K562 (cell line): ENCODE measurements at regions not wholly inside any gene's neighbourhood (a gene's known extent, or its start where the extent isn't known, plus 50 kb on each side); places are given as distances from the start of the nearest gene placed in this dataset.

Source experiments
- ATAC-seq: fragments of 200-7000 bp; cut with Tn5 transposase; 3 replicates; pipeline ENCODE4 v1.9.1; 2020; ENCODE audit warnings: moderate library complexity
- BruUV-seq: library from RNA; stranded (reverse); fragments of 400-500 nt; replicated peaks from 2 replicates; lab custom pipeline; 2021; lab: Mats Ljungman, UMichigan
- CTCF ChIA-PET: fragments of 300-600 bp; formaldehyde crosslinking; extraction: SDS; loops from one replicate; lab custom pipeline; 2021; ENCODE audit warnings: low intra/inter-chr PET ratio; lab: Yijun Ruan, JAX
- POLR2A ChIA-PET: fragments of 300-600, 350-650 bp; sonication (Branson Sonifier 250); formaldehyde crosslinking; extraction: SDS; loops from one replicate; lab custom pipeline; 2021; ENCODE audit warnings: antibody characterized with exemption, inconsistent platforms; lab: Yijun Ruan, JAX
- DNase-seq, 4 experiments: peaks; one replicate each; pipeline versions ENCODE4 v3.0.0 to v3.0.0-alpha.2; 2011 to 2018; ENCODE audit warnings: low spot score in 3 of 4, mixed read lengths in 3 of 4; ENCODE audit errors: extremely low read depth in 1 of 4
- FAIRE-seq: peaks from 2 replicates; lab custom pipeline; 2011; peaks lifted over from hg19 to GRCh38; lab: Jason Lieb, UNC
- H2AFZ ChIP-seq: 2 replicates; pipeline ENCODE4 v1.6.0; 2011; ENCODE audit warnings: low read depth, low read length, control low read depth, inconsistent platforms
- H3K27ac ChIP-seq: fragments of 200-600 bp; 3 replicates; pipeline ENCODE4 v1.8.0; 2011; ENCODE audit warnings: low read depth, mild to moderate bottlenecking, control low read depth, inconsistent platforms, low read length, moderate library complexity, mixed read lengths; ENCODE audit errors: extremely low read depth
- H3K27me3 ChIP-seq, 2 experiments: fragments of 300-600 bp in 1 of 2; 2 replicates in 1 of 2; 3 replicates in 1 of 2; pipeline versions ENCODE4 v1.6.0 to v1.8.0; 2011; ENCODE audit warnings: inconsistent platforms in 2 of 2, low read length in 2 of 2, mild to moderate bottlenecking in 1 of 2, mixed read lengths in 1 of 2, moderate library complexity in 1 of 2; ENCODE audit not compliant: control insufficient read depth in 2 of 2, insufficient read depth in 2 of 2
- H3K36me3 ChIP-seq: fragments of 300-600 bp; 3 replicates; pipeline ENCODE4 v1.8.0; 2011; ENCODE audit warnings: mild to moderate bottlenecking, low read length, inconsistent platforms; ENCODE audit not compliant: control insufficient read depth, insufficient read depth
- H3K4me1 ChIP-seq, 2 experiments: fragments of 200-600 bp in 1 of 2; replicated peaks in 1 of 2; 2 replicates in 1 of 2; 3 replicates in 1 of 2; pipeline versions ENCODE4 v1.5.1 to v1.8.0; 2011; ENCODE audit warnings: inconsistent platforms in 2 of 2, low read length in 2 of 2, mild to moderate bottlenecking in 1 of 2, mixed read lengths in 1 of 2, moderate library complexity in 1 of 2; ENCODE audit not compliant: control insufficient read depth in 2 of 2, insufficient read depth in 2 of 2
- H3K4me2 ChIP-seq: 2 replicates; pipeline ENCODE4 v1.6.1; 2011; ENCODE audit warnings: low read length, control low read depth, inconsistent platforms, mixed read lengths; ENCODE audit not compliant: insufficient read depth
- H3K4me3 ChIP-seq: fragments of 200-600 bp; sonication (generic), shearing (Covaris generic); 2 replicates; pipeline ENCODE4 v1.5.1; 2016; ENCODE audit warnings: control low read depth, inconsistent platforms
- H3K79me2 ChIP-seq: fragments of 200-600 bp; 3 replicates; pipeline ENCODE4 v1.8.0; 2011; ENCODE audit warnings: low read length, inconsistent platforms; ENCODE audit not compliant: control insufficient read depth, insufficient read depth
- H3K9ac ChIP-seq, 2 experiments: 2 replicates each; pipeline versions ENCODE4 v1.6.0 to v1.6.1; 2011; ENCODE audit warnings: low read depth in 2 of 2, low read length in 2 of 2, control low read depth in 1 of 2, inconsistent platforms in 1 of 2, mild to moderate bottlenecking in 1 of 2, mixed read lengths in 1 of 2; ENCODE audit not compliant: insufficient read depth in 1 of 2
- H3K9me1 ChIP-seq: one replicate; pipeline ENCODE4 v1.6.0; 2011; ENCODE audit warnings: inconsistent platforms, mild to moderate bottlenecking, low read length, moderate library complexity; ENCODE audit not compliant: control insufficient read depth, insufficient read depth
- H3K9me3 ChIP-seq: replicated peaks from 2 replicates; pipeline ENCODE4 v1.5.1; 2011; ENCODE audit warnings: low read depth, low read length, inconsistent platforms; ENCODE audit not compliant: control insufficient read depth, insufficient read depth
- H4K20me1 ChIP-seq: replicated peaks from 2 replicates; pipeline ENCODE4 v1.6.1; 2011; ENCODE audit warnings: low read length, inconsistent platforms, mixed read lengths; ENCODE audit not compliant: control insufficient read depth, insufficient read depth
- CBX8 ChIP-seq: fragments of 200-600 bp; sonication (generic); IDR thresholded peaks from 2 replicates; pipeline ENCODE4 v1.6.1; 2012; ENCODE audit warnings: borderline replicate concordance, mixed run types, low read depth, mild to moderate bottlenecking, moderate library complexity, mixed read lengths, low read length, control low read depth, inconsistent platforms; ENCODE audit not compliant: poor library complexity, severe bottlenecking; ENCODE audit errors: extremely low read depth
- CREBBP ChIP-seq: IDR thresholded peaks from one replicate; pipeline ENCODE4 v1.6.1; 2012; ENCODE audit warnings: low read depth, mild to moderate bottlenecking, control low read depth, inconsistent platforms, low read length
- NCOA6 ChIP-seq: fragments of 450-650 bp; IDR thresholded peaks from 2 replicates; pipeline ENCODE4 v1.6.1; 2017; ENCODE audit warnings: mild to moderate bottlenecking
- ZBTB11 ChIP-seq, 3 experiments: fragments of 200-800 bp in 1 of 3; fragments of 250-450 bp in 1 of 3; fragments of 450-650 bp in 1 of 3; sonication (Bioruptor Pico) in 1 of 3; sonication (Bioruptor generic) in 1 of 3; formaldehyde crosslinking in 1 of 3; IDR thresholded peaks; 2 replicates each; pipeline versions ENCODE4 v1.6.1 to v1.8.0; 2016 to 2022; ENCODE audit warnings: mild to moderate bottlenecking in 2 of 3, missing genetic modification characterization in 2 of 3, missing compliant biosample characterization in 1 of 3, moderate library complexity in 1 of 3
- ZKSCAN8 ChIP-seq: fragments of 200-800 bp; sonication (Bioruptor generic); IDR thresholded peaks from 2 replicates; pipeline ENCODE4 v1.6.1; 2016; ENCODE audit warnings: missing genetic modification characterization, missing compliant biosample characterization
- ZNF253 ChIP-seq: fragments of 250-450 bp; sonication (Bioruptor Pico); conservative IDR thresholded peaks from 2 replicates; pipeline ENCODE4 v1.6.1; 2021; ENCODE audit warnings: mild to moderate bottlenecking
- ZNF785 ChIP-seq: fragments of 250-450 bp; sonication (Bioruptor Pico); IDR thresholded peaks from 2 replicates; pipeline ENCODE4 v1.4.0; 2020; ENCODE audit warnings: mild to moderate bottlenecking
- WGBS: fragments of 100-300 bp; shearing (Covaris generic); methylation state at CpG from one replicate; pipeline ENCODE4 v1.1.6; 2016; ENCODE audit warnings: low coverage, mixed read lengths; ENCODE audit not compliant: insufficient coverage; ENCODE audit errors: missing lambda C conversion rate; 5-methylcytosine and 5-hydroxymethylcytosine counted together
- in situ Hi-C: fragments of 300-500 bp; cut with MboI; formaldehyde crosslinking; loops from 4 replicates; pipeline ENCODE4 v1.15.0; 2018; ENCODE audit warnings: inconsistent platforms, mixed read lengths
- intact Hi-C: fragments of 100-400 bp; cut with micrococcal nuclease; formaldehyde crosslinking; loops from 2 replicates; pipeline ENCODE4 v1.14.2; 2022

- BruUV-seq = no TSS peak
- CTCF ChIA-PET = no interaction called here
- 21% methylated on average over 2 of the region's 2 CpGs for WGBS
- Histone ChIP-seq H3K9me1 (no peaks in the 10 kb centered on the region), H3K9me3 (no peaks in the 10 kb centered on the region), H3K4me1 (peaks cover under 1 to 12% of the 10 kb centered on the region in 2 experiments; a peak in 4 of 5 replicates), H3K27ac (no peak overlapping the region), H3K9ac (no peak overlapping the region), H4K20me1 (no peaks in the 10 kb centered on the region), H3K79me2 (no peaks in the 10 kb centered on the region), H2AFZ (no peak overlapping the region), H3K27me3 (no peaks in the 10 kb centered on the region), H3K4me3 (no peak overlapping the region), H3K36me3 (no peaks in the 10 kb centered on the region), H3K4me2 (no peak overlapping the region)
- no peak for FAIRE-seq
- intact Hi-C loops = loop anchor here (10.0 kb wide), 1 partner anchor 124 kb away; no protein-coding TSS in a partner anchor
- DNase-seq = no peak
- no peak for ATAC-seq
- in situ Hi-C loops = no loop called here
- no peak for TF ChIP-seq CREBBP
- TF ChIP-seq ZNF253 (CRISPR knock-in tag) = no peak
- no peak for TF ChIP-seq ZKSCAN8 (CRISPR knock-in tag)
- no peak for TF ChIP-seq NCOA6
- TF ChIP-seq ZNF785 (CRISPR knock-in tag) = no peak
- no peak for TF ChIP-seq CBX8
- TF ChIP-seq ZBTB11 (CRISPR knock-in tag; IDR thresholded peaks at IDR 0.05) = peak in 1 of 3 experiments; percentile 43; a peak in 1 of 6 replicates
- TF ChIP-seq, all 486 proteins: peak for 1
- POLR2A ChIA-PET = no interaction called here
Measured at GRCh38 chr3:64911138-64911537, 223.3 kb upstream of the ADAMTS9 start.
